GM23338 (cell line): ENCODE measurements at regions not wholly inside any gene's neighbourhood (a gene's known extent, or its start where the extent isn't known, plus 50 kb on each side); places are given as distances from the start of the nearest gene placed in this dataset.

ENCODE experiments used
- ATAC-seq: fragments of 200-7000 bp; cut with Tn5 transposase; 3 replicates; pipeline ENCODE4 v1.9.1; 2020
- DNase-seq: peaks from one replicate; pipeline ENCODE4 v3.0.0-alpha.2; 2015; ENCODE audit warnings: low spot score
- H2AFZ ChIP-seq: fragments of 200-600 bp; sonication (generic); 2 replicates; pipeline ENCODE4 v1.8.0; 2016; ENCODE audit warnings: antibody characterized with exemption, mild to moderate bottlenecking, moderate library complexity
- H3F3A ChIP-seq: fragments of 200-600 bp; sonication (generic); replicated peaks from 2 replicates; pipeline ENCODE4 v1.8.0; 2017; ENCODE audit warnings: antibody characterized with exemption, mixed run types, low read depth
- H3K27ac ChIP-seq: fragments of 200-600 bp; sonication (generic); 2 replicates; pipeline ENCODE4 v1.6.1; 2016; ENCODE audit warnings: low read depth
- H3K27me3 ChIP-seq: fragments of 200-600 bp; sonication (generic); 2 replicates; pipeline ENCODE4 v1.8.0; 2016; ENCODE audit warnings: mild to moderate bottlenecking, mixed run types, moderate library complexity; ENCODE audit not compliant: insufficient read depth
- H3K36me3 ChIP-seq: fragments of 200-600 bp; sonication (generic); 2 replicates; pipeline ENCODE4 v1.8.0; 2016; ENCODE audit warnings: mild to moderate bottlenecking; ENCODE audit not compliant: insufficient read depth
- H3K4me1 ChIP-seq: fragments of 200-600 bp; sonication (generic); 2 replicates; pipeline ENCODE4 v1.8.0; 2016; ENCODE audit warnings: mild to moderate bottlenecking, moderate library complexity; ENCODE audit not compliant: insufficient read depth
- H3K4me2 ChIP-seq: fragments of 200-600 bp; sonication (generic); 2 replicates; pipeline ENCODE4 v1.7.1; 2017; ENCODE audit warnings: mixed run types
- H3K4me3 ChIP-seq: fragments of 200-600 bp; sonication (generic); 2 replicates; pipeline ENCODE4 v1.6.1; 2016; ENCODE audit warnings: mixed run types
- H3K79me2 ChIP-seq: fragments of 200-600 bp; sonication (generic); replicated peaks from 2 replicates; pipeline ENCODE4 v1.8.0; 2017; ENCODE audit warnings: mild to moderate bottlenecking; ENCODE audit not compliant: insufficient read depth
- H3K9me2 ChIP-seq: fragments of 200-600 bp; sonication (generic); 2 replicates; pipeline ENCODE4 v1.8.0; 2017; ENCODE audit not compliant: insufficient read depth
- H4K20me1 ChIP-seq: fragments of 200-600 bp; sonication (generic); replicated peaks from 2 replicates; pipeline ENCODE4 v1.8.0; 2017; ENCODE audit warnings: mild to moderate bottlenecking; ENCODE audit not compliant: insufficient read depth
- H3K27ac Mint-ChIP-seq: 2 replicates; pipeline ENCODE4 v1.8.0; 2020; ENCODE audit warnings: inconsistent platforms, mild to moderate bottlenecking, moderate library complexity, mixed read lengths
- H3K27me3 Mint-ChIP-seq: 3 replicates; pipeline ENCODE4 v1.8.0; 2022; ENCODE audit warnings: low read depth, mild to moderate bottlenecking, moderate library complexity, mixed read lengths, inconsistent platforms; ENCODE audit not compliant: insufficient read depth, poor library complexity
- H3K36me3 Mint-ChIP-seq: 3 replicates; pipeline ENCODE4 v1.8.0; 2021; ENCODE audit warnings: low read depth, mild to moderate bottlenecking, inconsistent platforms, moderate library complexity, mixed read lengths
- H3K4me1 Mint-ChIP-seq: 3 replicates; pipeline ENCODE4 v1.8.0; 2020; ENCODE audit warnings: mild to moderate bottlenecking, inconsistent platforms, mixed read lengths
- H3K4me3 Mint-ChIP-seq: 3 replicates; pipeline ENCODE4 v1.8.0; 2021; ENCODE audit warnings: moderate library complexity, mild to moderate bottlenecking, inconsistent platforms, mixed read lengths
- H3K9me3 Mint-ChIP-seq: 3 replicates; pipeline ENCODE4 v1.8.0; 2020; ENCODE audit warnings: moderate library complexity, mild to moderate bottlenecking, inconsistent platforms, mixed read lengths
- EZH2 ChIP-seq: fragments of 200-600 bp; sonication (generic); IDR thresholded peaks from one replicate; pipeline ENCODE4 v1.8.0; 2017; ENCODE audit warnings: antibody characterized with exemption, mild to moderate bottlenecking, low read depth; ENCODE audit not compliant: unreplicated experiment
- JUNB ChIP-seq: IDR thresholded peaks from one replicate; pipeline ENCODE4 v1.6.1; 2016; ENCODE audit warnings: antibody characterized with exemption; ENCODE audit not compliant: unreplicated experiment
- NANOG ChIP-seq: IDR thresholded peaks from 2 replicates; pipeline ENCODE4 v1.6.1; 2016; ENCODE audit warnings: antibody characterized with exemption, borderline replicate concordance
- POLR2AphosphoS5 ChIP-seq: IDR thresholded peaks from 2 replicates; pipeline ENCODE4 v1.6.1; 2016; ENCODE audit warnings: antibody characterized with exemption, low read depth
- REST ChIP-seq: IDR thresholded peaks from one replicate; pipeline ENCODE4 v1.6.1; 2018; ENCODE audit warnings: antibody characterized with exemption; ENCODE audit not compliant: unreplicated experiment
- STAT1 ChIP-seq: IDR thresholded peaks from one replicate; pipeline ENCODE4 v1.6.1; 2016; ENCODE audit warnings: antibody characterized with exemption; ENCODE audit not compliant: unreplicated experiment
- ZNF114 ChIP-seq: fragments of 250-450 bp; sonication (Bioruptor Pico); IDR thresholded peaks from 2 replicates; pipeline ENCODE4 v1.5.0; 2020; ENCODE audit warnings: mild to moderate bottlenecking, moderate library complexity
- ZNF462 ChIP-seq: fragments of 250-450 bp; sonication (Bioruptor Pico); IDR thresholded peaks from 2 replicates; pipeline ENCODE4 v1.5.0; 2020; ENCODE audit warnings: mild to moderate bottlenecking, moderate library complexity

- peak overlapping the region; percentile 82; the same call in 1 of the 2 replicates for H2AFZ ChIP-seq
- no peaks in the 10 kb centered on the region for H4K20me1 ChIP-seq
- Mint-ChIP-seq H3K9me3 (no peaks in the 10 kb centered on the region), H3K27ac (no peak overlapping the region), H3K27me3 (no peaks in the 10 kb centered on the region), H3K4me1 (no peaks in the 10 kb centered on the region; the same call in 2 of the 3 replicates), H3K4me3 (no peak overlapping the region), H3K36me3 (no peaks in the 10 kb centered on the region)
- ATAC-seq (no peak), DNase-seq (no peak)
- H3K4me2 ChIP-seq, result no peak overlapping the region
- H3K79me2 ChIP-seq, result no peaks in the 10 kb centered on the region
- TF ChIP-seq EZH2 (no peak), REST (no peak), STAT1 (no peak), ZNF114 (CRISPR knock-in tag) (no peak), POLR2AphosphoS5 (no peak), ZNF462 (CRISPR knock-in tag) (no peak), JUNB (no peak), NANOG (no peak)
- H3K9me2 ChIP-seq, result no peaks in the 10 kb centered on the region
- H3K4me1 ChIP-seq, result no peaks in the 10 kb centered on the region
- H3K4me3 ChIP-seq, result no peak overlapping the region
- H3K36me3 ChIP-seq, result no peaks in the 10 kb centered on the region
- no peak overlapping the region for H3K27ac ChIP-seq
- no peaks in the 10 kb centered on the region for H3F3A ChIP-seq
- no peaks in the 10 kb centered on the region for H3K27me3 ChIP-seq
Measured at GRCh38 chr12:24643120-24644119, 305.5 kb downstream of the BCAT1 start.
